H9 (cell line): ENCODE measurements at regions not wholly inside any gene's neighbourhood (a gene's known extent, or its start where the extent isn't known, plus 50 kb on each side); places are given as distances from the start of the nearest gene placed in this dataset.

Source experiments
- DNase-seq: peaks from one replicate; pipeline ENCODE4 v3.0.0-alpha.2; 2017
- H2AFZ ChIP-seq: one replicate; pipeline ENCODE4 v1.6.1; 2013; ENCODE audit warnings: mild to moderate bottlenecking, low read length, control low read depth, moderate library complexity
- H2AK5ac ChIP-seq: 2 replicates; pipeline ENCODE4 v1.6.1; 2013; ENCODE audit warnings: low read length, control low read depth, mixed read lengths; ENCODE audit not compliant: insufficient read length
- H2BK120ac ChIP-seq: one replicate; pipeline ENCODE4 v1.6.1; 2013; ENCODE audit warnings: low read depth, mild to moderate bottlenecking, low read length, control low read depth, inconsistent platforms; ENCODE audit not compliant: poor library complexity, severe bottlenecking
- H2BK12ac ChIP-seq: 2 replicates; pipeline ENCODE4 v1.6.1; 2013; ENCODE audit warnings: low read length, control low read depth, mixed read lengths, low read depth; ENCODE audit not compliant: insufficient read length
- H2BK15ac ChIP-seq: 2 replicates; pipeline ENCODE4 v1.6.1; 2013; ENCODE audit warnings: low read depth, low read length, control low read depth
- H2BK20ac ChIP-seq: one replicate; pipeline ENCODE4 v1.6.1; 2013; ENCODE audit warnings: low read depth, mild to moderate bottlenecking, low read length, control low read depth, inconsistent platforms; ENCODE audit not compliant: poor library complexity, severe bottlenecking
- H2BK5ac ChIP-seq: 2 replicates; pipeline ENCODE4 v1.6.1; 2013; ENCODE audit warnings: low read length, control low read depth, mixed read lengths; ENCODE audit not compliant: insufficient read length
- H3K14ac ChIP-seq: 2 replicates; pipeline ENCODE4 v1.6.1; 2013; ENCODE audit warnings: low read length, control low read depth; ENCODE audit not compliant: insufficient read depth
- H3K18ac ChIP-seq: 2 replicates; pipeline ENCODE4 v1.6.1; 2013; ENCODE audit warnings: low read depth, mild to moderate bottlenecking, mixed read lengths, low read length, control low read depth; ENCODE audit not compliant: insufficient read length
- H3K23ac ChIP-seq: 2 replicates; pipeline ENCODE4 v1.6.1; 2013; ENCODE audit warnings: low read length, control low read depth, mixed read lengths, low read depth; ENCODE audit not compliant: insufficient read length
- H3K23me2 ChIP-seq: 2 replicates; pipeline ENCODE4 v1.6.1; 2013; ENCODE audit warnings: low read depth, mild to moderate bottlenecking, mixed read lengths, low read length, control low read depth; ENCODE audit not compliant: insufficient read length, poor library complexity, severe bottlenecking
- H3K27ac ChIP-seq: 2 replicates; pipeline ENCODE4 v1.5.1; 2013; ENCODE audit warnings: low read length, control low read depth, mixed read lengths, low read depth; ENCODE audit not compliant: insufficient read length
- H3K27me3 ChIP-seq: 2 replicates; pipeline ENCODE4 v1.6.1; 2013; ENCODE audit warnings: low read length, control low read depth, inconsistent platforms; ENCODE audit not compliant: insufficient read depth
- H3K4ac ChIP-seq: 2 replicates; pipeline ENCODE4 v1.6.1; 2013; ENCODE audit warnings: low read depth, mild to moderate bottlenecking, control low read depth, inconsistent platforms, low read length, moderate library complexity
- H3K4me1 ChIP-seq: 2 replicates; pipeline ENCODE4 v1.6.1; 2013; ENCODE audit warnings: low read length, control low read depth, inconsistent platforms; ENCODE audit not compliant: insufficient read depth
- H3K4me2 ChIP-seq: 2 replicates; pipeline ENCODE4 v1.6.1; 2013; ENCODE audit warnings: low read length, control low read depth, mixed read lengths; ENCODE audit not compliant: insufficient read length, insufficient read depth
- H3K56ac ChIP-seq: 2 replicates; pipeline ENCODE4 v1.6.1; 2013; ENCODE audit warnings: low read depth, mild to moderate bottlenecking, mixed read lengths, low read length, control low read depth; ENCODE audit not compliant: insufficient read length
- H3K79me1 ChIP-seq: 2 replicates; pipeline ENCODE4 v1.6.1; 2013; ENCODE audit warnings: low read depth, mild to moderate bottlenecking, moderate library complexity, low read length, control low read depth, inconsistent platforms; ENCODE audit not compliant: insufficient read depth, poor library complexity, severe bottlenecking
- H3K79me2 ChIP-seq: 2 replicates; pipeline ENCODE4 v1.6.1; 2013; ENCODE audit warnings: low read length, control low read depth, inconsistent platforms; ENCODE audit not compliant: insufficient read depth
- H3K9ac ChIP-seq: 2 replicates; pipeline ENCODE4 v1.6.1; 2013; ENCODE audit warnings: low read length, control low read depth, mixed read lengths; ENCODE audit not compliant: insufficient read length; ENCODE audit errors: extremely low read depth
- H3K9me3 ChIP-seq: one replicate; pipeline ENCODE4 v1.6.1; 2013; ENCODE audit warnings: low read depth, low read length, inconsistent platforms; ENCODE audit not compliant: control insufficient read depth
- H3T11ph ChIP-seq: one replicate; pipeline ENCODE4 v1.6.1; 2013; ENCODE audit warnings: mild to moderate bottlenecking, low read length, control low read depth, inconsistent platforms
- H4K20me1 ChIP-seq: one replicate; pipeline ENCODE4 v1.6.1; 2013; ENCODE audit not compliant: control insufficient read depth, insufficient read length, insufficient read depth
- H4K5ac ChIP-seq: 2 replicates; pipeline ENCODE4 v1.6.1; 2013; ENCODE audit warnings: low read depth, mild to moderate bottlenecking, mixed read lengths, low read length, control low read depth; ENCODE audit not compliant: insufficient read length
- H4K8ac ChIP-seq: replicated peaks from 2 replicates; pipeline ENCODE4 v1.6.1; 2013; ENCODE audit warnings: low read length, control low read depth, mixed read lengths, low read depth; ENCODE audit not compliant: insufficient read length
- H4K91ac ChIP-seq: 2 replicates; pipeline ENCODE4 v1.6.1; 2013; ENCODE audit warnings: low read depth, mild to moderate bottlenecking, moderate library complexity, mixed read lengths, low read length, control low read depth; ENCODE audit not compliant: insufficient read length
- H3K27ac Mint-ChIP-seq, 3 experiments: 2 replicates in 2 of 3; 3 replicates in 1 of 3; pipeline ENCODE4 v1.8.0; 2020 to 2021; ENCODE audit warnings: mixed read lengths in 3 of 3, mild to moderate bottlenecking in 1 of 3, moderate library complexity in 1 of 3
- H3K27me3 Mint-ChIP-seq: 2 replicates; pipeline ENCODE4 v1.8.0; 2021; ENCODE audit warnings: low read depth, mild to moderate bottlenecking, moderate library complexity, mixed read lengths
- H3K36me3 Mint-ChIP-seq, 3 experiments: 2 replicates in 2 of 3; 3 replicates in 1 of 3; pipeline ENCODE4 v1.8.0; 2020 to 2021; ENCODE audit warnings: low read depth in 3 of 3, mixed read lengths in 3 of 3; ENCODE audit not compliant: insufficient read depth in 1 of 3
- H3K4me1 Mint-ChIP-seq, 2 experiments: 2 replicates each; pipeline ENCODE4 v1.8.0; 2020; ENCODE audit warnings: mixed read lengths in 2 of 2
- H3K4me3 Mint-ChIP-seq, 2 experiments: 2 replicates in 1 of 2; 3 replicates in 1 of 2; pipeline ENCODE4 v1.8.0; 2020 to 2021; ENCODE audit warnings: mild to moderate bottlenecking in 2 of 2, mixed read lengths in 2 of 2, moderate library complexity in 1 of 2
- H3K9me3 Mint-ChIP-seq, 2 experiments: 2 replicates in 1 of 2; 3 replicates in 1 of 2; pipeline ENCODE4 v1.8.0; 2020; ENCODE audit warnings: mild to moderate bottlenecking in 2 of 2, mixed read lengths in 2 of 2, moderate library complexity in 1 of 2
- CTCF ChIP-seq: fragments of 200-600 bp; sonication (generic); conservative IDR thresholded peaks from 3 replicates; pipeline ENCODE4 v1.8.0; 2021; ENCODE audit warnings: antibody characterized with exemption, mild to moderate bottlenecking
- WGBS: extraction: QIAGEN DNeasy Blood & Tissue Kit; methylation state at CpG from one replicate; pipeline ENCODE4 v1.1.7; 2013; ENCODE audit warnings: missing lambda C conversion rate, low lambda C conversion rate, mixed read lengths; ENCODE audit not compliant: insufficient read length; ENCODE audit errors: extremely low coverage; 5-methylcytosine and 5-hydroxymethylcytosine counted together

GRCh38 chr10:91566115-91566514 lies 66.8 kb downstream of the PPP1R3C start:
- Histone ChIP-seq H3K23me2 (no peaks in the 10 kb centered on the region), H3K4ac (no peak overlapping the region), H3K23ac (no peak overlapping the region), H2BK12ac (no peak overlapping the region), H2BK20ac (no peak overlapping the region), H2BK120ac (no peak overlapping the region), H3K27ac (no peak overlapping the region), H3K27me3 (no peaks in the 10 kb centered on the region), H2BK5ac (no peak overlapping the region), H3K4me1 (no peaks in the 10 kb centered on the region), H4K8ac (no peak overlapping the region), H3T11ph (no peak overlapping the region), H4K5ac (no peak overlapping the region), H2AFZ (no peak overlapping the region), H3K9ac (no peak overlapping the region), H4K91ac (no peak overlapping the region), H3K4me2 (no peak overlapping the region), H3K9me3 (no peaks in the 10 kb centered on the region), H4K20me1 (no peaks in the 10 kb centered on the region), H2AK5ac (no peak overlapping the region), H2BK15ac (no peak overlapping the region), H3K79me1 (no peaks in the 10 kb centered on the region), H3K79me2 (no peaks in the 10 kb centered on the region), H3K56ac (no peak overlapping the region), H3K14ac (no peak overlapping the region), H3K18ac (no peak overlapping the region)
- DNase-seq, result no peak
- no peak overlapping the region for H3K27ac Mint-ChIP-seq
- peaks cover 5% of the 10 kb centered on the region for H3K27me3 Mint-ChIP-seq
- peaks cover 3 to 13% (median 4%) of the 10 kb centered on the region in 3 experiments; a peak in 5 of 7 replicates for H3K36me3 Mint-ChIP-seq
- H3K4me3 Mint-ChIP-seq, result no peak overlapping the region
- WGBS, result no CpG with 5 or more reads among the region's 3 CpGs
- H3K9me3 Mint-ChIP-seq, result peaks cover 11 to 14% of the 10 kb centered on the region in 2 experiments
- no peak for TF ChIP-seq CTCF
- H3K4me1 Mint-ChIP-seq, result peaks cover 9 to 12% of the 10 kb centered on the region in 2 experiments; a peak in 3 of 4 replicates
